K562 (cell line): ENCODE measurements at regions not wholly inside any gene's neighbourhood (a gene's known extent, or its start where the extent isn't known, plus 50 kb on each side); places are given as distances from the start of the nearest gene placed in this dataset.

Experiments used
- ATAC-seq: fragments of 200-7000 bp; cut with Tn5 transposase; 3 replicates; pipeline ENCODE4 v1.9.1; 2020; ENCODE audit warnings: moderate library complexity
- BruUV-seq: library from RNA; stranded (reverse); fragments of 400-500 nt; replicated peaks from 2 replicates; lab custom pipeline; 2021; lab: Mats Ljungman, UMichigan
- CTCF ChIA-PET: fragments of 300-600 bp; formaldehyde crosslinking; extraction: SDS; loops from one replicate; lab custom pipeline; 2021; ENCODE audit warnings: low intra/inter-chr PET ratio; lab: Yijun Ruan, JAX
- POLR2A ChIA-PET: fragments of 300-600, 350-650 bp; sonication (Branson Sonifier 250); formaldehyde crosslinking; extraction: SDS; loops from one replicate; lab custom pipeline; 2021; ENCODE audit warnings: antibody characterized with exemption, inconsistent platforms; lab: Yijun Ruan, JAX
- DNase-seq, 4 experiments: peaks; one replicate each; pipeline versions ENCODE4 v3.0.0 to v3.0.0-alpha.2; 2011 to 2018; ENCODE audit warnings: low spot score in 3 of 4, mixed read lengths in 3 of 4; ENCODE audit errors: extremely low read depth in 1 of 4
- FAIRE-seq: peaks from 2 replicates; lab custom pipeline; 2011; peaks lifted over from hg19 to GRCh38; lab: Jason Lieb, UNC
- H2AFZ ChIP-seq: 2 replicates; pipeline ENCODE4 v1.6.0; 2011; ENCODE audit warnings: low read depth, low read length, control low read depth, inconsistent platforms
- H3K27ac ChIP-seq: fragments of 200-600 bp; 3 replicates; pipeline ENCODE4 v1.8.0; 2011; ENCODE audit warnings: low read depth, mild to moderate bottlenecking, control low read depth, inconsistent platforms, low read length, moderate library complexity, mixed read lengths; ENCODE audit errors: extremely low read depth
- H3K27me3 ChIP-seq, 2 experiments: fragments of 300-600 bp in 1 of 2; 2 replicates in 1 of 2; 3 replicates in 1 of 2; pipeline versions ENCODE4 v1.6.0 to v1.8.0; 2011; ENCODE audit warnings: inconsistent platforms in 2 of 2, low read length in 2 of 2, mild to moderate bottlenecking in 1 of 2, mixed read lengths in 1 of 2, moderate library complexity in 1 of 2; ENCODE audit not compliant: control insufficient read depth in 2 of 2, insufficient read depth in 2 of 2
- H3K36me3 ChIP-seq: fragments of 300-600 bp; 3 replicates; pipeline ENCODE4 v1.8.0; 2011; ENCODE audit warnings: mild to moderate bottlenecking, low read length, inconsistent platforms; ENCODE audit not compliant: control insufficient read depth, insufficient read depth
- H3K4me1 ChIP-seq, 2 experiments: fragments of 200-600 bp in 1 of 2; replicated peaks in 1 of 2; 2 replicates in 1 of 2; 3 replicates in 1 of 2; pipeline versions ENCODE4 v1.5.1 to v1.8.0; 2011; ENCODE audit warnings: inconsistent platforms in 2 of 2, low read length in 2 of 2, mild to moderate bottlenecking in 1 of 2, mixed read lengths in 1 of 2, moderate library complexity in 1 of 2; ENCODE audit not compliant: control insufficient read depth in 2 of 2, insufficient read depth in 2 of 2
- H3K4me2 ChIP-seq: 2 replicates; pipeline ENCODE4 v1.6.1; 2011; ENCODE audit warnings: low read length, control low read depth, inconsistent platforms, mixed read lengths; ENCODE audit not compliant: insufficient read depth
- H3K4me3 ChIP-seq: fragments of 200-600 bp; sonication (generic), shearing (Covaris generic); 2 replicates; pipeline ENCODE4 v1.5.1; 2016; ENCODE audit warnings: control low read depth, inconsistent platforms
- H3K79me2 ChIP-seq: fragments of 200-600 bp; 3 replicates; pipeline ENCODE4 v1.8.0; 2011; ENCODE audit warnings: low read length, inconsistent platforms; ENCODE audit not compliant: control insufficient read depth, insufficient read depth
- H3K9ac ChIP-seq, 2 experiments: 2 replicates each; pipeline versions ENCODE4 v1.6.0 to v1.6.1; 2011; ENCODE audit warnings: low read depth in 2 of 2, low read length in 2 of 2, control low read depth in 1 of 2, inconsistent platforms in 1 of 2, mild to moderate bottlenecking in 1 of 2, mixed read lengths in 1 of 2; ENCODE audit not compliant: insufficient read depth in 1 of 2
- H3K9me1 ChIP-seq: one replicate; pipeline ENCODE4 v1.6.0; 2011; ENCODE audit warnings: inconsistent platforms, mild to moderate bottlenecking, low read length, moderate library complexity; ENCODE audit not compliant: control insufficient read depth, insufficient read depth
- H3K9me3 ChIP-seq: replicated peaks from 2 replicates; pipeline ENCODE4 v1.5.1; 2011; ENCODE audit warnings: low read depth, low read length, inconsistent platforms; ENCODE audit not compliant: control insufficient read depth, insufficient read depth
- H4K20me1 ChIP-seq: replicated peaks from 2 replicates; pipeline ENCODE4 v1.6.1; 2011; ENCODE audit warnings: low read length, inconsistent platforms, mixed read lengths; ENCODE audit not compliant: control insufficient read depth, insufficient read depth
- ARNT ChIP-seq, 2 experiments: fragments of 450-650 bp; IDR thresholded peaks; 2 replicates each; pipeline ENCODE4 v1.6.1; 2016; ENCODE audit warnings: mild to moderate bottlenecking in 1 of 2
- CBX5 ChIP-seq: IDR thresholded peaks from 2 replicates; pipeline ENCODE4 v1.6.1; 2014; ENCODE audit warnings: low read depth, borderline replicate concordance
- CREM ChIP-seq: IDR thresholded peaks from 2 replicates; pipeline ENCODE4 v1.6.1; 2014; ENCODE audit warnings: antibody characterized with exemption, low read depth
- GABPB1 ChIP-seq: sonication (generic); formaldehyde crosslinking; IDR thresholded peaks from 2 replicates; pipeline ENCODE4 v1.8.0; 2022; ENCODE audit warnings: mild to moderate bottlenecking, missing genetic modification reagents
- HNRNPUL1 ChIP-seq: fragments of 200-400 bp; formaldehyde crosslinking; IDR thresholded peaks from 2 replicates; pipeline ENCODE4 v1.6.1; 2017; ENCODE audit warnings: low read length
- RBM22 ChIP-seq: fragments of 200-400 bp; formaldehyde crosslinking; IDR thresholded peaks from 2 replicates; pipeline ENCODE4 v1.6.1; 2018; ENCODE audit warnings: low read length, low read depth; ENCODE audit not compliant: poor library complexity, severe bottlenecking
- TAF15 ChIP-seq: fragments of 200-400 bp; formaldehyde crosslinking; IDR thresholded peaks from 2 replicates; pipeline ENCODE4 v1.6.1; 2017; ENCODE audit warnings: mild to moderate bottlenecking, low read depth, low read length, moderate library complexity
- TFAM ChIP-seq: fragments of 250-450 bp; sonication (Bioruptor Pico); conservative IDR thresholded peaks from 2 replicates; pipeline ENCODE4 v1.5.0; 2021; ENCODE audit warnings: mild to moderate bottlenecking, moderate library complexity
- USF2 ChIP-seq: sonication (generic); formaldehyde crosslinking; IDR thresholded peaks from 2 replicates; pipeline ENCODE4 v1.5.0; 2020; ENCODE audit warnings: missing genetic modification reagents
- ZBTB43 ChIP-seq: sonication (generic); formaldehyde crosslinking; IDR thresholded peaks from 2 replicates; pipeline ENCODE4 v1.8.0; 2023; ENCODE audit warnings: mild to moderate bottlenecking, missing genetic modification reagents
- ZNF24 ChIP-seq: fragments of 450-650 bp; IDR thresholded peaks from 2 replicates; pipeline ENCODE4 v1.6.1; 2016
- WGBS: fragments of 100-300 bp; shearing (Covaris generic); methylation state at CpG from one replicate; pipeline ENCODE4 v1.1.6; 2016; ENCODE audit warnings: low coverage, mixed read lengths; ENCODE audit not compliant: insufficient coverage; ENCODE audit errors: missing lambda C conversion rate; 5-methylcytosine and 5-hydroxymethylcytosine counted together
- in situ Hi-C: fragments of 300-500 bp; cut with MboI; formaldehyde crosslinking; loops from 4 replicates; pipeline ENCODE4 v1.15.0; 2018; ENCODE audit warnings: inconsistent platforms, mixed read lengths
- intact Hi-C: fragments of 100-400 bp; cut with micrococcal nuclease; formaldehyde crosslinking; loops from 2 replicates; pipeline ENCODE4 v1.14.2; 2022
- TF ChIP-seq, protein P1 (sequence below): fragments of 250-450 bp; sonication (Bioruptor Pico); IDR thresholded peaks from 2 replicates; pipeline ENCODE4 v1.8.0; 2021; ENCODE audit warnings: moderate library complexity, mild to moderate bottlenecking, inconsistent platforms
- TF ChIP-seq, protein P2 (sequence below): IDR thresholded peaks from 3 replicates; pipeline ENCODE4 v1.6.1; 2011; ENCODE audit warnings: borderline replicate concordance, mild to moderate bottlenecking, moderate library complexity; ENCODE audit not compliant: insufficient read length; ENCODE audit errors: extremely low read depth
- TF ChIP-seq, protein P3 (sequence below): fragments of 150-350 bp; conservative IDR thresholded peaks from 2 replicates; pipeline ENCODE4 v1.6.1; 2014; ENCODE audit warnings: low read length

DNA sequence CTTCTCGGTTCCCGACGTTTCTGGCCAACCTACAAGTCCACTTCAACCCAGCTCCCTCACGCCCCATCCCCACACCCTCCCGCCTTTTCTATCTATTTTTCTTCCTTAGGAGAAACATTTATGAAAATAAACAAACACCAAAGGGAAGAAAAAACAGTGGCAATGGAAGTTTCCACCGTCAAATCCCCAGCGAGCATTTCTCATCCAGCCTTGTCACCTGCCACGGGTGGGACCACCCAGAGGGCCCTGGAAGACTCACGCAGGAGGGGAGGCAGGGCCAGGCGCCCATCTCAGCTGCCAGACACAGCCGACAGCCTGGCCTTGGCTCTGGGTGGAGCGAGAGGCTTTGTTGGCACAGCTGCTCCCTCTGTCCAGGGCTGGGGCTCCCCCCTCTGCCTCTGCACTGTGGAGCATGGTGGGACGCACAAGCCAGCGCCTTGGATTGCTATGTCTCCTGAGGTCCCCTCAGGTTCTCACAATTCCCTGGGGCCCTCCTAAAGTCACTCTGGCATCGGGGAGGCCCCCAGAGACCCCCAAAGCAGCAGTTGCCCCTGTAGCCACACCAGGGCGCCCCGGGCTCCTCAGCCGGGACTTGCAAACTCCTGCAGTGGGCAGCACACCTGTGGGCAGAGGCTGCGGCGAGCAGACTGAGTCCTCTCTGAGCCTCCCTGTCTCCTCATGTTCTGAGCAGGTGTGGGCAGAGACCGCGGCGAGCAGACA is 395.7 kb upstream of the SALL3 start:
- no peak overlapping the region for H3K4me3 ChIP-seq
- ATAC-seq: no peak
- H3K79me2 ChIP-seq: no peaks in the 10 kb centered on the region
- H3K4me1 ChIP-seq: no peaks in the 10 kb centered on the region
- no peaks in the 10 kb centered on the region for H4K20me1 ChIP-seq
- BruUV-seq: no TSS peak
- peaks cover 4 to 26% of the 10 kb centered on the region in 2 experiments; a peak in 4 of 5 replicates for H3K27me3 ChIP-seq
- no peak overlapping the region for H3K9ac ChIP-seq
- no peak for FAIRE-seq
- POLR2A ChIA-PET: no interaction called here
- no peaks in the 10 kb centered on the region for H3K9me1 ChIP-seq
- H3K36me3 ChIP-seq: no peaks in the 10 kb centered on the region
- 0% methylated on average over 13 of the region's 23 CpGs for WGBS
- no peak overlapping the region for H2AFZ ChIP-seq
- H3K4me2 ChIP-seq: no peak overlapping the region
- CTCF ChIA-PET: no interaction called here
- in situ Hi-C loops (no loop called here), intact Hi-C loops (no loop called here)
- H3K9me3 ChIP-seq: no peaks in the 10 kb centered on the region
- no peak for DNase-seq
- no peak overlapping the region for H3K27ac ChIP-seq
- TF ChIP-seq CBX5: no peak
- TF ChIP-seq, protein P1, sequence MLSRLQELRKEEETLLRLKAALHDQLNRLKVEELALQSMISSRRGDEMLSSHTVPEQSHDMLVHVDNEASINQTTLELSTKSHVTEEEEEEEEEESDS: no peak
- no peak for TF ChIP-seq HNRNPUL1
- no peak for TF ChIP-seq USF2 (CRISPR knock-in tag)
- no peak for TF ChIP-seq TAF15
- TF ChIP-seq, protein P2, sequence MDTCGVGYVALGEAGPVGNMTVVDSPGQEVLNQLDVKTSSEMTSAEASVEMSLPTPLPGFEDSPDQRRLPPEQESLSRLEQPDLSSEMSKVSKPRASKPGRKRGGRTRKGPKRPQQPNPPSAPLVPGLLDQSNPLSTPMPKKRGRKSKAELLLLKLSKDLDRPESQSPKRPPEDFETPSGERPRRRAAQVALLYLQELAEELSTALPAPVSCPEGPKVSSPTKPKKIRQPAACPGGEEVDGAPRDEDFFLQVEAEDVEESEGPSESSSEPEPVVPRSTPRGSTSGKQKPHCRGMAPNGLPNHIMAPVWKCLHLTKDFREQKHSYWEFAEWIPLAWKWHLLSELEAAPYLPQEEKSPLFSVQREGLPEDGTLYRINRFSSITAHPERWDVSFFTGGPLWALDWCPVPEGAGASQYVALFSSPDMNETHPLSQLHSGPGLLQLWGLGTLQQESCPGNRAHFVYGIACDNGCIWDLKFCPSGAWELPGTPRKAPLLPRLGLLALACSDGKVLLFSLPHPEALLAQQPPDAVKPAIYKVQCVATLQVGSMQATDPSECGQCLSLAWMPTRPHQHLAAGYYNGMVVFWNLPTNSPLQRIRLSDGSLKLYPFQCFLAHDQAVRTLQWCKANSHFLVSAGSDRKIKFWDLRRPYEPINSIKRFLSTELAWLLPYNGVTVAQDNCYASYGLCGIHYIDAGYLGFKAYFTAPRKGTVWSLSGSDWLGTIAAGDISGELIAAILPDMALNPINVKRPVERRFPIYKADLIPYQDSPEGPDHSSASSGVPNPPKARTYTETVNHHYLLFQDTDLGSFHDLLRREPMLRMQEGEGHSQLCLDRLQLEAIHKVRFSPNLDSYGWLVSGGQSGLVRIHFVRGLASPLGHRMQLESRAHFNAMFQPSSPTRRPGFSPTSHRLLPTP: no peak
- TF ChIP-seq TFAM (CRISPR knock-in tag): no peak
- TF ChIP-seq RBM22: no peak
- TF ChIP-seq, protein P3, sequence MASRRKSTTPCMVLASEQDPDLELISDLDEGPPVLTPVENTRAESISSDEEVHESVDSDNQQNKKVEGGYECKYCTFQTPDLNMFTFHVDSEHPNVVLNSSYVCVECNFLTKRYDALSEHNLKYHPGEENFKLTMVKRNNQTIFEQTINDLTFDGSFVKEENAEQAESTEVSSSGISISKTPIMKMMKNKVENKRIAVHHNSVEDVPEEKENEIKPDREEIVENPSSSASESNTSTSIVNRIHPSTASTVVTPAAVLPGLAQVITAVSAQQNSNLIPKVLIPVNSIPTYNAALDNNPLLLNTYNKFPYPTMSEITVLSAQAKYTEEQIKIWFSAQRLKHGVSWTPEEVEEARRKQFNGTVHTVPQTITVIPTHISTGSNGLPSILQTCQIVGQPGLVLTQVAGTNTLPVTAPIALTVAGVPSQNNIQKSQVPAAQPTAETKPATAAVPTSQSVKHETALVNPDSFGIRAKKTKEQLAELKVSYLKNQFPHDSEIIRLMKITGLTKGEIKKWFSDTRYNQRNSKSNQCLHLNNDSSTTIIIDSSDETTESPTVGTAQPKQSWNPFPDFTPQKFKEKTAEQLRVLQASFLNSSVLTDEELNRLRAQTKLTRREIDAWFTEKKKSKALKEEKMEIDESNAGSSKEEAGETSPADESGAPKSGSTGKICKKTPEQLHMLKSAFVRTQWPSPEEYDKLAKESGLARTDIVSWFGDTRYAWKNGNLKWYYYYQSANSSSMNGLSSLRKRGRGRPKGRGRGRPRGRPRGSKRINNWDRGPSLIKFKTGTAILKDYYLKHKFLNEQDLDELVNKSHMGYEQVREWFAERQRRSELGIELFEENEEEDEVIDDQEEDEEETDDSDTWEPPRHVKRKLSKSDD: no peak
- no peak for TF ChIP-seq ZBTB43 (CRISPR knock-in tag)
- no peak for TF ChIP-seq ZNF24
- TF ChIP-seq CREM: no peak
- TF ChIP-seq ARNT (IDR thresholded peaks at IDR 0.05): no peak
- TF ChIP-seq GABPB1 (CRISPR knock-in tag): no peak
